HG02840 (cell line): ENCODE measurements at regions not wholly inside any gene's neighbourhood (a gene's known extent, or its start where the extent isn't known, plus 50 kb on each side); places are given as distances from the start of the nearest gene placed in this dataset.
"Not testable (repeated sequence)": the region's sequence is repeated elsewhere in the genome, so short reads cannot be mapped to it uniquely, and the experiment has no call there.

Source experiments
- ATAC-seq: cut with Tn5 transposase; IDR thresholded peaks from one replicate; pipeline ENCODE4 v1.9.1; 2021; ENCODE audit warnings: mild to moderate bottlenecking, moderate library complexity, moderate number of reproducible peaks; ENCODE audit not compliant: unreplicated experiment, low FRiP score

- no peak for ATAC-seq
Measured at GRCh38 chr13:71018544-71018943, 848.5 kb downstream of the DACH1 start.

GRCh38 chr13:71017607-71018006 lies 849.4 kb downstream of the DACH1 start:
- no peak for ATAC-seq

DNA sequence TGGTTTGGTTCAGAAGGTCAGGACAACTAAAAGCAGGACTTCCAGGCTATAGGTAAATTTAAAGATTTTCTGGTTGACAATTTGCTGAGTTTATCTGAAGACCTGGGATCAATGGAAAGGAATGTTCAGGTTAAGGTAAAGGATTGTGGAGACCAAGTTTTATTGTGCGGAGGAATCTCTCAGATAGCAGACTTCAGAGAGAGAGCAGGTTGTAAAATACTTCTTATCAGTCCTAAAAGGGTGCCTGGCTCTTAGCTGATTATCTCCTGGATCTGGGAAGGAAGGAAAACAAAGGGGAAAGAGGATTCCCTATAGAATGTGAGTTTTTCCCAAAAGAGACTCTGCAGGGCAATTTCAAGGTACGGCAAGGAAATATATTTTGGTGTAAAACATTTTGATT lies 851.5 kb downstream of the DACH1 start:
- no peak for ATAC-seq

GRCh38 chr13:71015021-71015420 lies 852.0 kb downstream of the DACH1 start:
- ATAC-seq: no peak

DNA sequence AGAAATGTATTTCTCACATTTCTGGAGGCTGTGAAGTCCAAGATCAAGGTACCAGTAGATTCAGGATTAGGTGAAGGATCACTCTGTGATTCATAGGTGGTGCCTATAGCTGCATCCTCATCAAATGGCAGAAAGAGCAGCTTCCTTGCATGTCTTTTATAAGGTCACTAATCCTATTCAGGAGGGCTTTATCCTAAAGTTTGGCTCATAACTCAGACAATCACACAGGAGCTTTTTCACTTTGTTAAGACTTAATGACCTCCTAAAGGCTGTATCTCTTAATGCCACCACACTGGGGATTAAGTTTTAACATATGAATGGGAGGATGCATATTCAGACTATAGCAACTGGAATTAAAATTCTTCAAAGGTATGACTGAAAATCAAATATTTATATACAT lies 861.1 kb downstream of the DACH1 start:
- ATAC-seq: no peak

DNA sequence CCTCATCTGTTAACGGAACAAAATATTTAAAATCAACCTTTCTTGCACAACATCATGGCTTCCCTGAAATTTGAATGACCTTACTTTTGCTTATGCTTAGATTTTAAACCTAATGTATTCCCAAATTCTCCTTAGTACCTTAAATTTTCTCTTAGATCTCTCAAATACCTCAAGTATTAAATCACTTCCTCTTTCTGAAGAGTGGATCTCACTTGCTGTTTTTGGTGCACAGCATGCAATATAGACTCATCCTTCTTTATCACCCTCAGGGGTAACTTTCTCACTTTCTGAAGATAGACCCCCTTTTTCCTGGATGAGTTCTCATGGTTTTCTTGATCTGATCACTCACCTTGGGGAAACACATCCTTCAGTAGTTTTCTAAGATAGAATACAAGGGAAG lies 871.7 kb downstream of the DACH1 start:
- no peak for ATAC-seq

GRCh38 chr13:70994191-70994590 lies 872.8 kb downstream of the DACH1 start:
- ATAC-seq: no peak

DNA sequence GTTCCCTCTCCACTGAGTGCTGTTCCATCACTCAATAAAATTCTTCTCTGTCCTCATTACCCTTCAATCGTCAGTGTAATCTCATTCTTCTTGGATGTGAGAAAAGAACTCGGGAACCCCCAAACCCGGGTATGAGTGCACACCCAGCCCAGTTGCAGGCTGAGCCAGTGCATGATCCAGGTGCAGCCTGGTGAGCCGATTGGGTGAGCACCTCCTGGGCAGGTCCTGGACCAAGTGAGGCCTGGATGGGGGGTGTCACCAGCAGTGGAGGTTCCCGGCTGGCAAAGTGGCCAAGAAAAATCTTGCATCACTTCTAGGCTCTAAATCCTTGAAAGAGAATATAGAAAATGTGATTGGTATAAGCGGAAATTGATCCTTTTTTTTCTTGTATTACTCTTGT lies 878.8 kb upstream of the KLHL1 start:
- ATAC-seq: no peak

DNA sequence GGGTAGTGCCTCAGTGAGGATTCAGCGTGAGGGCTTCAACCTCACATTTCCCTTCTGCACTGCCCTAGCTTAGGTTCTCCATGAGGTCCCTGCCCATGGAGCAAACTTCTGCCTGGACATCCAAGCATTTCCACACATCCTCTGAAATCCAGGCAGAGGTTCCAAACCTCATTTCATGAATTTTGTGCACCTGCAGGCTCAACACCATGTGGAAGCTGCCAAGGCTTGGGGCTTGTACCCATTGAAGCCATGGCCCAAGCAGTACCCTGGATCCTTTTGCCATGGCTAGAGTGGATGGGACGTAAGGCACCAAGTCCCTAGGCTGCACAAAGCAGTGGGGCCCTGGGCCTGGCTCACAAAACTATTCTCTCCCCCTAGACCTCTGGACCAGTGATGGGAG lies 877.1 kb upstream of the KLHL1 start:
- no peak for ATAC-seq

GRCh38 chr13:70981219-70981618 lies 873.0 kb upstream of the KLHL1 start:
- ATAC-seq: not testable (repeated sequence)

DNA sequence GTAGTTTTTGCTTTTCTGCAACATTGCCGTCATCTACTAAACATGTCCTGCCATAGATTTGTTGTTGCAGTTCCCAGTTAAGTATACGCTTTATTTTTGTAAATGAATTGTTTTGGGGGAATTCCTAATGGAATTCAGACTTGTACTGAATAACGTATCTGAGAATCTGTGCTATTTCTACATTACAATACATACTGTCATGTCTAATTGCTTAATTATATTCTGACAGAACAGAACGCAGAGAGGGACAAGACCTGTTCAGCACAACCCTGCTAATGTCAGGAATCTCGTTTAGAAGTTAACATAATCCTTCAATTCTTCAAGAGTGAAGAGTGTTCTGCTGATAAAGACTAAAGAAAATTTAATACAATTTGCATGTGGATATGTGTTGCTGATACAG lies 861.1 kb upstream of the KLHL1 start:
- no peak for ATAC-seq

DNA sequence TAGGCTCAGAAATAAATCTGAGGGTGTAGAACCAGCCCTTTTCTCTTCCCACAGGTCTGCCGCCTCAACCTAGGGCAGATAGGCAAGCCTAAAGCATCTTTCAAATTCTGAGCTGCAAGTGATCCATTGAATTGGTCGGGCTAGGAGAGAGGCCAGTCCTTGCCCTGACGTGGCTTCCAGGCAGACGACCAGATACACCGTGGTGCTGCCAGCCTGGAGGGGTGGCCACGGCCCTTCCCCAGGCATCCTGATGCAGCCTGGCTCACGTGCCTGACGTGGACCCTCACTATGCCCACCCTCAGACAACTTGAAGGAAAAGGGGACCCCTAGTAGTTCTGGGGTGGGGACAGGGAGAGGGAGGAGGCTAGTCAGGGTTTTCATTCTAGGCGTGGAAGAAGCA lies 859.3 kb upstream of the KLHL1 start:
- ATAC-seq: no peak

- no peak for ATAC-seq
Measured at GRCh38 chr13:70964874-70965273, 856.6 kb upstream of the KLHL1 start.

- ATAC-seq: no peak
Measured at GRCh38 chr13:70964124-70964523, 855.9 kb upstream of the KLHL1 start.

DNA sequence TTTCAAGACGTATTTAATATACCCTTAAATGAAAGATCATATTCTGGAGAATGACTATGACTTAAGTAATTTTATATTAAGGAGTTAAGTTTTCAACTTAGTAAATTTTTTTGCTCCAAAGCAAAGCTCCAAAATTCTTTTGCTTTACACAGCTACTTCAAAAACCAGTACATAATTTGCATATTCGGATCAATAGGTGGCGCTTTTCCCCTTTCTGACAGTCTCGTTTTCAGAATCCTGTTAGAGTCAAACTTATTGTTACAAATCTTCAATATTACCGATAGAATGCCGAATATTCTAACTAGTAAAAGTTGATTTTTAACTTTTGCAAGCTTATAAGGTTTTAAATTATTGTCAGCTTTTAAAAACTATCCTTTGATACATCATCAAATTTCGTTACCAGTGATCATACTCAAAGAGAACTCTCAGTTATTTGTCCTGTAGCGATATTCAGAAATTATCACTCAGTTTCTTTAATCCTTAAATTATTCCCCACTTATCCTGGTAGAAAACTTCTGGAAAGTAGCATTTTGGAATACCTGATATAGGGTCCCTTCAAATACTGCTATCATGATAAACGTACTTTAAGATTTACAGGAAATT lies 852.7 kb upstream of the KLHL1 start:
- ATAC-seq: no peak

DNA sequence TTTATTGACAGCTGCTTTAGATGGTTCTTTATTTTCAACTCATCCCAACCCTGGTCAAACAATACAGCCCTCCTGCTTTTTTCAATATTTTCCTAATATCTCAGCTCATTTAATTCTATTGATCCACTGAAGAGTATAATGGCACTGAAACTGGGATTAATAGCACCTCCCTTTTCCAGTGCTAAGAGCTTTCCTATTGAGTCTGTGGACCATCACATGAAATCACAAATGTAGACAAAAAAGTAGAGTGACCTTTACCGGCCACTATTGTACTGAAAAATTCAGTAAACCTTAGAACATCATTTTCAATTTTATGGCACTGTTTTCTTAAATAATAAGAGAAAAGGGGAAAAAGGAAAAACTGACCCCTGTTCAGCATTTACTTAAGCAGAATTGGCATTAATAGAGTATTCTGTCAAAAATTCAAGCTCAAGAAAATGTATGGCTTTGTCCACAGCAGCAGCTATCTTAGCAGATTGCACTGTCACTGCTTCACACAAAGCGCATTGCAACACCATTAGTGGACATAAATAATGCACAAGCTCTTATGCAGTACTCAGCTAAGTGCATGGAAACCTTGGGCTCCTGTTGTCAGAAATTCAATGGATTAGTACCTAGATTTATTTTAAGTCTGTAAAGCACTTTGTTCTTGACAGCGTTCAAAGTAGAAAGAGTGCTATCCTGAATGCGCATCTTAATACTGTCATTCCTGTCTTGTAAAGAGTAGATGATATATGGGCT lies 851.0 kb upstream of the KLHL1 start:
- no peak for ATAC-seq

DNA sequence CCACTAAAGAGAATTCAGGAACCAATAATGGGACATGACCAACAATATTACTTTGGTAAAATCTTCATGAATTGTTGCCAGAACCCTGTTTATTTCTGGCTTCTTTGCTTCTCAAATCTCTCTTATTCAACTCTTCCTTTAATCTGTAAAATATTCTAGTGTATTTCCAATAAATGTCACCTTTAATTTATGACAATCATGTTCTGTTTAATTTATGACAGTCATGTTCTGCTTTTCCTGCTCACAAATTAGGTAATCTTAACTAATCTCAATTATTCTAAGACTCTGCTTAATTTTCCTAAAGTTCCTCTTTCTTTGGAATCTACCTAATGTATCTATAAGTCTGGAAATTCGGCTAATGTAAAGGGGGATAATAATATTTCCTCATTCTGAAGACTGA lies 847.6 kb upstream of the KLHL1 start:
- ATAC-seq: no peak

- ATAC-seq: no peak
Measured at GRCh38 chr13:70950664-70951063, 842.4 kb upstream of the KLHL1 start.

DNA sequence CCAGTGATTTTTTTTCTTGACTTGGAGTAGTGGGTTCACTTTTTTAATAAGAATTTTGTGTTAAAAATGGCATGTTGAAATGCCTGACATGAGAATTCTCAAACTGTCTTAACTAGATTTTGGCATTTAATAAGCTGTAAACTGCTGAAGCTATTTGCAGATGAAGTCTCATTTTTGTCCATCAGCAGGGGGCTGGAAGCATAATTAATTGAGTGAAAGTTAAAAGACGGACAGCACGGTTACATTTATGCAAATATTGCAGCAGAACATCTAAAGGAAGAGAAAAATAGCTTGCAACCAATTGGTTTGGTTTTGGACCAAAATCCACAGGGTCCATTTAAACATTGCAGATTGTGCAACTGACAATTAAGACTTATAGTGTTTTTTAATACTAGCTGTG lies 837.3 kb upstream of the KLHL1 start:
- ATAC-seq: no peak

DNA sequence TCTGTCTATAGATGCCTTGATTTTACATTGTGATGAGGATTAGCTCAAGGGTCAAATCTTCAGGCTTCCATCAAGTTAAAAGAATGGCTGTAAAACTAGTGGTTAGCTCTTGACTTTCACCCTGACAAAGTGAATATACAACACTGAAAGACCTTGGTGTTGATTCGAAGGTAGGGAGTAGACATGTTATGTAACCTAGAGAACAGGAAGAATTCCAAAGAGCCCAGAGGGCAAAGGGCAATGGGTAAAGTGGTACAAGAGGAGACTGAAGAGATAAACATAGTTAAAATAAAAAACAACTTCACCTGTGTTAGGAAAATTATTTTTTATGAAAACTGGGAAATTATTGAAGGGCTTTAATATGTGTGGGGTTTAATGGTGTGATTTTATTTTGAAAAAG lies 833.2 kb upstream of the KLHL1 start:
- no peak for ATAC-seq

- no peak for ATAC-seq
Measured at GRCh38 chr13:70938462-70938861, 830.2 kb upstream of the KLHL1 start.

- no peak for ATAC-seq
Measured at GRCh38 chr13:70932511-70932910, 824.3 kb upstream of the KLHL1 start.
